ENCODE measurements at regions not wholly inside any gene's neighbourhood (a gene's known extent, or its start where the extent isn't known, plus 50 kb on each side); places are given as distances from the start of the nearest gene placed in this dataset.

DNA sequence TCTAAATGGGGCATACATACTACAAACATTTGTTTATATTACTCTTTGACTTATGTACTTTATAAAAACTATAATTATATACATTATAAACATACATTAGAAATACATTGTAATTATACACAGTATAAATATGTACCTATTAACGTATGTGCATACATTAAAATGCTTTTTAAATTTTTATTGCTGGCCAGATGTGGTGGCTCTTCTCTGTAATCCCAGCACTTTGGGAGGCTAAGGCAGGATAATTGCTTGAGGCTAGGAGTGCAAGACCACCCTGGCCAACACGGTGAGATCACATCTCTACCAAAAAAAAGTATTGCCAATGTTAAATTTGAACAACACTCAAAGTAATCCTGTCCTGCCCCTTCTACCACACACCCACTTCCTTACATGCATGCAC is 1037.0 kb downstream of the GRM8 start:
- peaks cover 2% of the 10 kb centered on the region for H3K36me3 Mint-ChIP-seq
- H3K9me3 Mint-ChIP-seq: peaks cover 2% of the 10 kb centered on the region
- no peak overlapping the region for H3K27ac Mint-ChIP-seq
- H3K4me1 Mint-ChIP-seq: no peaks in the 10 kb centered on the region
- no peaks in the 10 kb centered on the region for H3K27me3 Mint-ChIP-seq
- DNase-seq (ENCODE audit: low spot score in 2 of 2) (no peak), ATAC-seq (ENCODE audit: low read depth) (no peak)
- H3K4me3 Mint-ChIP-seq: no peak overlapping the region

DNA sequence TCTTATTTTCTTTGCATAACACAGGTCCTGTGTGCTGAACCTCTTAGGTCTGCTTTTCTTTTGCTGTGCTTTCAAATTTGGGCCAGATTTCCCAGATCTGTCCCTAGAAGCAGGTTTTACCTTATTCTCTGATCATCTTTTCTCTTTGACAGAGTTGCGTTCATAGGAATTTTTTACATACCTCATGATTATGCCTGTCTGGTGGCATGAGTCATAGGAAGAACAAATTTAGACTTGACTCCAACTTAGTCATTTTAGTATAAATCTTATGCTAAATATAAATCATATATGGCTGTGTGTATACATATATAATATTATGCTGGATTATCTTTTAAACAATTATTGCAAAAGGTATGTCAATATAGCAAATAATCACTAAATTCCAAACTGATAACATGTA is 1038.9 kb downstream of the GRM8 start:
- Mint-ChIP-seq H3K36me3 (no peaks in the 10 kb centered on the region), H3K27me3 (no peaks in the 10 kb centered on the region), H3K9me3 (no peaks in the 10 kb centered on the region), H3K27ac (no peak overlapping the region), H3K4me1 (no peaks in the 10 kb centered on the region), H3K4me3 (no peak overlapping the region)
- ATAC-seq (ENCODE audit: low read depth) (no peak), DNase-seq (ENCODE audit: low spot score in 2 of 2) (no peak)

DNA sequence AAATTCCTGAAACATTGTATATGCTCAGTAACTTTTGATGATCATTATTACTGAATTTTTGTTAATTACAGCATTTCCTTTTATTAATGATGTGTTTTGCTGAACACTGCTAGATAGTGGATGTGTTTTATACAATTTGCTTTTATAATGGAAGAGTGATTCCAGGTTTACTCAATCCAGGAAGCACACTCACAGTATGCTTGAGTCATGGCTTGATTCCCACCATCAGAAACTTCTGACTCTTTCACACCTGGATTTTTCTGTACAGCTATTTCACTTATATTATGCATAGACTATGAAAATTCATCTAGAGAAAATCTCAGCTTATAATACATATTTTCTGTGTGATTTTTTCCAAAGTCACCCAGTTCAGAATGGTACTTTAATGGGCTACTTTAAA is 1040.9 kb downstream of the GRM8 start:
- Mint-ChIP-seq H3K27ac (no peak overlapping the region), H3K4me1 (no peaks in the 10 kb centered on the region), H3K4me3 (no peak overlapping the region), H3K9me3 (no peaks in the 10 kb centered on the region), H3K36me3 (no peaks in the 10 kb centered on the region), H3K27me3 (no peaks in the 10 kb centered on the region)
- ATAC-seq (ENCODE audit: low read depth): no peak
- DNase-seq (ENCODE audit: low spot score in 2 of 2): no peak

DNA sequence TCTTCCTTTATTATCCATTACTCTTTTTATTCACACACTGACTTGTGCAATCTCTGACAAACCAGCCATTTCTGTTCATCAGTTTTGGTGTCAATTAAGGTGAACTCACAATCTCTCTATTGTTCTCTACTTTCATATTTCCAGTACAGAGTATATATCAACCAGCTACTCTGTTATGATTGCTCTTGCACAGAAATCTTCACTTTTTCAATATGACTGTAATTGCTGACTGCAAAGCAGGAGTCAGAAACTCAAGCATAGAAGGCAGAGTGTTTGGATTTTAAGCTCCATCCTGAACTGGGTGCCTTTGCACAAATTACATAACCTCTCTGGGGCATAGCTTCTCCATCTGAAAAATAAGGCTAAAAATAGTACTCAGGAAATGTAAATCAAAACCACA is 1042.0 kb downstream of the GRM8 start:
- Mint-ChIP-seq H3K9me3 (no peaks in the 10 kb centered on the region), H3K27me3 (no peaks in the 10 kb centered on the region), H3K36me3 (no peaks in the 10 kb centered on the region), H3K27ac (no peak overlapping the region), H3K4me3 (no peak overlapping the region), H3K4me1 (no peaks in the 10 kb centered on the region)
- ATAC-seq (ENCODE audit: low read depth) (no peak), DNase-seq (ENCODE audit: low spot score in 2 of 2) (no peak)

DNA sequence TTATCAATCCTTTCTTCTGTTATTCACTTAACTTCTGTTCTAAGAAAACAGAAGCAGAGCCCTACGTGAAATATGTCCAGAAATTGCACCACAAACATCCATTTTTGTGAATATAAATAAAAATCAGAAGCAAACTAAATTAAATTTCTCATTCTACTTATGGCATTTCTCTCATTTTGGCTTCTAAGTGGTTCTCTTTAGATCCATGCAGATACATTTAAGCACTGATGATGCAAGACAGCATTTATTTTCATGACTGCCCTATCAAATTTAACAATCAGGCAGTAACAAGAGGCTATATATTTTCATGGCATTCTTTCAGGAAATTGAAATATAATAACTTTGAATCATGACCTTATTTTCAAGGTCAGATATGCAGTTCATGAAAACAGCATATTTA is 1049.6 kb downstream of the GRM8 start:
- Mint-ChIP-seq H3K4me1 (no peaks in the 10 kb centered on the region), H3K27ac (no peak overlapping the region), H3K36me3 (no peaks in the 10 kb centered on the region), H3K4me3 (no peak overlapping the region), H3K9me3 (peaks cover 2% of the 10 kb centered on the region), H3K27me3 (no peaks in the 10 kb centered on the region)
- DNase-seq (ENCODE audit: low spot score in 2 of 2) (no peak), ATAC-seq (ENCODE audit: low read depth) (no peak)

DNA sequence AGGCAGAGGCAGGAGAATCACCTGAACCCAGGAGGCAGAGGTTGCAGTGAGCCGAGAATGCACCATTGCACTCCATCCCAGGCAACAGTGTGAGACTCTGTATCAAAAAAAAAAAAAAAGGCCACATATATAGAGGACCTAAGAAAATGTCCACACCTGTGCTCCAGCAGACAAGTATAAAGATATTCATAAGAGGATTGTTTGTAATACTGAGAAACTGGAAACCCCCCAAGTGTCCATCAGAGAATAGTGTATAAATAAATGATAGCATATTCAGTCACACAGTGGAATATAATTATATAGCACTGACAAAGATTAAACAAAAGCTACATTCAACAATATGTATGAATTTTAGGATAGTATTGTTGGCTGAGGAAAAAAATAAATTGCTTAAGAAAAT is 1050.6 kb downstream of the GRM8 start:
- Mint-ChIP-seq H3K27me3 (no peaks in the 10 kb centered on the region), H3K9me3 (peaks cover 2% of the 10 kb centered on the region), H3K36me3 (no peaks in the 10 kb centered on the region), H3K27ac (no peak overlapping the region), H3K4me3 (no peak overlapping the region), H3K4me1 (no peaks in the 10 kb centered on the region)
- no peak for ATAC-seq (ENCODE audit: low read depth)
- DNase-seq (ENCODE audit: low spot score in 2 of 2): no peak

DNA sequence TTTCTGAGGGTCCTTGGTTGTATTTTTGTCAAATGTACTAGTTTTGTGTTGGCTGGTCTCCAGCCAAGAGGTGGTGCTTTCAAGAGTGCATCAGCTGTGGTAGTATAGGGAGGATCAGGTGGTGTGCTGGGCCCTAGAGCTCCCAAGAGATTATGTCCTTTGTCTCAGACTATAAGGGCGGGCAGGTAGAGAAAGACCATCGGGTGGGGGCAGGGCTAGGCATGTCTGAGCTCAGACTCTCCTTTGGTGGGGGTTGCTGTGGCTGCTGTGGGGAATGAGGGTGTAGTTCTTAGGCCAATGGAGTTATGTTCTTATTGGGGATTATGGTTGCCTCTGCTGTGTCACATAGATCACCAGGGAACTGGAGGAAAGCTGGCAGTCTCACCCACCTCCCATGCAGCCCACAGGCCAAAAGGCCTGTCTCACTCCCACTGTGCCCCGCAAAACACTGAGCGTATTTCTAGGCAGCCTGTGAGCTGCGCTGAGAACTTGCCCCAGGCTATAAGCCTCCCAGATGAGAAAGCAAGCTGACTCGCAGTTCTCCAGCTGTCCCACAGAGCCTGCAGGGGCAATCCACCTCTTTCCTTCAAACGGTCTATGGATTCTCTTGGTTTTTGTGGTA is 1066.7 kb downstream of the GRM8 start:
- Mint-ChIP-seq H3K4me3 (no peak overlapping the region), H3K36me3 (no peaks in the 10 kb centered on the region)
- no peak for ATAC-seq (ENCODE audit: low read depth)

DNA sequence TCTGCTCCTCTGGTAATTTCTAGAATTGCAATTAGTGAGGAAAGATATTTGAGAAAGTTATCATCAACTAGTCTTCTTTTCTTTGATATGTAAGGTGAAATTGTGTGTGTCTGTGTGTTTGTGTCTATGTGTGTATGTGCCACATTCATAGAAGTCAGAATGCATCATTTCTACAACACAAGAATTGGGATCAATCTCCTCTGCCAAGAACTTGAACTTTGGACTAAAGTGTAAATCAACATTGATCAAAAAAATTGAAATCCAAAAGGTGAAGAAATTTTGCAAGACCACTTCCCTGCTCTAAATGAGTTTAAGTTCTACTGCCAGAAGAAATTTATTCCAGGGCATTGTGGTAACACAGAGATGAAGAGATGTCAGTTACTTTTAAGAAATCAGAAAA is 1072.8 kb downstream of the GRM8 start:
- H3K4me1 Mint-ChIP-seq: no peaks in the 10 kb centered on the region
- H3K9me3 Mint-ChIP-seq: peaks cover 2% of the 10 kb centered on the region
- ATAC-seq (ENCODE audit: low read depth) (no peak), DNase-seq (ENCODE audit: low spot score in 2 of 2) (no peak)
- no peak overlapping the region for H3K4me3 Mint-ChIP-seq
- no peaks in the 10 kb centered on the region for H3K27me3 Mint-ChIP-seq
- H3K36me3 Mint-ChIP-seq: no peaks in the 10 kb centered on the region
- no peak overlapping the region for H3K27ac Mint-ChIP-seq

More for the DNA sequence above, 1066.7 kb downstream of the GRM8 start:
- H3K9me3 Mint-ChIP-seq: peaks cover 4% of the 10 kb centered on the region
- H3K27ac Mint-ChIP-seq: no peak overlapping the region
- peaks cover 2% of the 10 kb centered on the region for H3K4me1 Mint-ChIP-seq
- DNase-seq (ENCODE audit: low spot score in 2 of 2): no peak
- no peaks in the 10 kb centered on the region for H3K27me3 Mint-ChIP-seq

DNA sequence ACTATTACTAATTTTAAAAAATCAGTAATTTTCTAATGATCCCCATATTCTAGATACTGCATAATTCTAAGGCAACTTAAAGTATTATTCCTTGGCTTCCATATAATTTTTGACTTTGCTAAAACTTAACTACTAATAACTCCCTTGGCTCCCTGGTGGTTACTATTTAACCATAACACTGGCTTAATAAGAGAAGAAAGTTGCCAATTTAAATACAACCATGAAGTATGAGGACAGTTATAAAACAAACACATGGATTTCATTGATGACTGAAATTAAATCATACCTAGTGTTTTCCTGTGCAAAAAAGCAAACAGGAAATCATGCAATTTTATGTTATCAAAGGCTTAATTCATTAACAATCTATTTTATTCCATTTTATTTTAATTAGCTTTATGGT is 1073.9 kb downstream of the GRM8 start:
- no peak overlapping the region for H3K4me3 Mint-ChIP-seq
- no peaks in the 10 kb centered on the region for H3K27me3 Mint-ChIP-seq
- no peaks in the 10 kb centered on the region for H3K4me1 Mint-ChIP-seq
- no peak overlapping the region for H3K27ac Mint-ChIP-seq
- ATAC-seq (ENCODE audit: low read depth) (no peak), DNase-seq (ENCODE audit: low spot score in 2 of 2) (no peak)
- H3K9me3 Mint-ChIP-seq: peaks cover 5% of the 10 kb centered on the region
- no peaks in the 10 kb centered on the region for H3K36me3 Mint-ChIP-seq

DNA sequence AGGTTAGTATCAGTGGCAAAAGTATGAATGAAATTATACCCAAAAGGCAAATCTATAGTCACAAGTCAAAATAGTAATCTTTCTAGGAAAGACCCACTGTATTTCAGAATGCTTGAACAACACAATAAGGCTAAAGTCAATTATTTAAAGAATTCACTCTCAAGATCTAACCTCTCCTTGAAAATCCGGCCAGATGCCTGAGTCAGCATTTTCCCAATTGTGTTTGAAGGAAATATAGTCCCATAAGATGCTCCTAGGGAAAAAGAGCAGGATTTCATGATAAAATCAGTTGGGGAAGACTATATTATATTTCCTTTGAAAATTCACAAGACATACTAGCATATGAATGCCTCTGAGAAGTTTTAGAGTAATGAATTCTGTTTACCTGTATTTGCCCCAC is 1075.0 kb downstream of the GRM8 start:
- Mint-ChIP-seq H3K36me3 (no peaks in the 10 kb centered on the region), H3K27ac (no peak overlapping the region), H3K9me3 (peaks cover 5% of the 10 kb centered on the region), H3K27me3 (no peaks in the 10 kb centered on the region), H3K4me3 (no peak overlapping the region), H3K4me1 (no peaks in the 10 kb centered on the region)
- DNase-seq (ENCODE audit: low spot score in 2 of 2): no peak
- ATAC-seq (ENCODE audit: low read depth): no peak

DNA sequence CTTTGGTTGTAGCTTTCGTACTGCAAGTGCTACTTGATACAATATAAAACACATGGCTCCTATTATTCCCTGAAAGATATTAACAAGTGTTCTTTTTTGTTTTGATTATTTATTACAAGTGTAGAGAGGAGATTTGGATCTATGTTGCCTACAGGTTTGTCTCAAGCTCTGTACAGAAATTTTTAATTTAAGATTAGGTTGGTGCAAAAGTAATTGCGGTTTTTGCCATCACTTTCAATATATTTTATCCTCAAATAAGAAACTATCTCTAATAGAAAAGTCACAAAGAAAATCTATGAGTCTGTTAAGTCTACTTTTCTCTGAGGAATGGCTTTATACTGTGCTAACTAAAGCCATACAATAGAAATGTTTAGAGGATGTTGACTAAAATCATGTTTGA is 1086.1 kb downstream of the GRM8 start:
- no peak overlapping the region for H3K27ac Mint-ChIP-seq
- no peak for ATAC-seq (ENCODE audit: low read depth)
- no peaks in the 10 kb centered on the region for H3K4me1 Mint-ChIP-seq
- H3K36me3 Mint-ChIP-seq: no peaks in the 10 kb centered on the region
- no peak for DNase-seq (ENCODE audit: low spot score in 2 of 2)
- no peak overlapping the region for H3K4me3 Mint-ChIP-seq
- H3K27me3 Mint-ChIP-seq: no peaks in the 10 kb centered on the region
- peaks cover 3% of the 10 kb centered on the region for H3K9me3 Mint-ChIP-seq

DNA sequence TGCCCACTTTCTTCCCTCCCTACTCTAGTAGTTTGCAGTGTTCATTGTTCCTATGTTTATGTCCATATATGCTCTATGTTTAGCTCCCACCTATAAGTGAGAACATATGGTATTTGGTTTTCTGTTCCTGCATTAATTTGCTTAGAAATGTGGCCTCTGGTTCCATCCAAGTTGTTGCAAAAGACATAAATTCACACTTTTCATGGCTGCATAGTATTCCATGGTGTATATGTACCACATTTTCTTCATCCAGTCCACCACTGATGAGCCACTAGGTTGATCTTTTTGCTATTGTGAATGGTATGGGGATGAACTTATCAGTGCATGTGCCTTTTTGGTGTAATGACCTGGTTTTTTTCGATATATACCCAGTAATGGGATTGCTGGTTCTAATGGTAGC is 1089.1 kb downstream of the GRM8 start:
- no peaks in the 10 kb centered on the region for H3K4me1 Mint-ChIP-seq
- H3K9me3 Mint-ChIP-seq: peaks cover 3% of the 10 kb centered on the region
- ATAC-seq (ENCODE audit: low read depth) (no peak), DNase-seq (ENCODE audit: low spot score in 2 of 2) (no peak)
- no peaks in the 10 kb centered on the region for H3K27me3 Mint-ChIP-seq
- H3K4me3 Mint-ChIP-seq: no peak overlapping the region
- no peaks in the 10 kb centered on the region for H3K36me3 Mint-ChIP-seq
- H3K27ac Mint-ChIP-seq: no peak overlapping the region

DNA sequence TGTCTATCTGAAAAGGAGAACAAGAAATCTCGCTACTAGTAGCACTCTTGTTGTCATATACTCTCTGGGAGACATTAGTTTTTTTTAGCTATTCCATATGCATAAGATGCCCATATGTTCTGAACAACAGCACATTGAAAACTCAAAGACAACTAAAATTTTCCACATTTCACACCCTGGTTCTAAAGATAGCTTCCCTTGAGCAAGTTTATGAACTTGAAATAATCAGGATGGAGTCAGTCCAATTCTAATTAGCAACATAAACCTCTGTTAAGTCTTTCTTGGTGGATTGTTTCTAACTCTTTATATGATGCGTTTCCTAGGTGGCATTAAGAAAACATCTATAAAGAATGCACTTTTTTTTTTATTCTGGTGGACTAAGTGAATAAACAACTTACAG is 1095.3 kb downstream of the GRM8 start:
- ATAC-seq (ENCODE audit: low read depth) (no peak), DNase-seq (ENCODE audit: low spot score in 2 of 2) (no peak)
- Mint-ChIP-seq H3K27me3 (no peaks in the 10 kb centered on the region), H3K4me3 (no peak overlapping the region), H3K36me3 (no peaks in the 10 kb centered on the region), H3K27ac (no peak overlapping the region), H3K9me3 (peaks cover 4% of the 10 kb centered on the region), H3K4me1 (no peaks in the 10 kb centered on the region)

DNA sequence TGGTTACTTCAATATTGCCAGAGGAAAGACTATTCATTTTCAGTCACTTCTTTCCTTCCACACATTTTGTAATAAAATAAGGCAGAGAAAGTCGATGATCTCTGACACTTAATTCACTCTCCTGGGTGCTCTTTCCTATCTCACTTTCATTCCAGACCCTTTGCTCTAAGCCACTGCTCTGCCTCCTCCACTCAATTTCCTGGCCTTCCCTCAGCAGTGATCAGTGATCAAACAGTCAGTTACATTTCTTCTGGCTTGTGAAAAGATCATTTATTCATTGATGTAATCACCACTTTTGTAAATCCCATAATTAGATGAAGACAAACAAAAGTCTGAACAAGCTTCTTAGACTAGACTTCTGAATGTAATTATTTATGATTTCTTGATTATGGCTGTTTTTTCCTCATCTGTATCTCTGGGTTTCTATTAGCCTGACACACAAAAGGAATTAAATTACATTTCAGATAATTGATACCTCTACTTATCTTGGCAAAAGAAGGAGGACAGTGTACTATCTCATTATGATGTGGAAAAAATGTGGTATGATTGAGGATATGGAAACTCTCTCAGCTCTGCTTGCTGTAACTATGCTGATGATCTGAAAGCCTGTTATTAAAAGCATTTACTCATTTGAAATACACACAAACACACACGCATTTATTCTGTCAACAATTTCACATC is 1102.3 kb downstream of the GRM8 start:
- Mint-ChIP-seq H3K27ac (no peak overlapping the region), H3K27me3 (no peaks in the 10 kb centered on the region), H3K4me3 (no peak overlapping the region), H3K4me1 (no peaks in the 10 kb centered on the region), H3K9me3 (peaks cover 3% of the 10 kb centered on the region), H3K36me3 (no peaks in the 10 kb centered on the region)
- ATAC-seq (ENCODE audit: low read depth) (no peak), DNase-seq (ENCODE audit: low spot score in 2 of 2) (no peak)

DNA sequence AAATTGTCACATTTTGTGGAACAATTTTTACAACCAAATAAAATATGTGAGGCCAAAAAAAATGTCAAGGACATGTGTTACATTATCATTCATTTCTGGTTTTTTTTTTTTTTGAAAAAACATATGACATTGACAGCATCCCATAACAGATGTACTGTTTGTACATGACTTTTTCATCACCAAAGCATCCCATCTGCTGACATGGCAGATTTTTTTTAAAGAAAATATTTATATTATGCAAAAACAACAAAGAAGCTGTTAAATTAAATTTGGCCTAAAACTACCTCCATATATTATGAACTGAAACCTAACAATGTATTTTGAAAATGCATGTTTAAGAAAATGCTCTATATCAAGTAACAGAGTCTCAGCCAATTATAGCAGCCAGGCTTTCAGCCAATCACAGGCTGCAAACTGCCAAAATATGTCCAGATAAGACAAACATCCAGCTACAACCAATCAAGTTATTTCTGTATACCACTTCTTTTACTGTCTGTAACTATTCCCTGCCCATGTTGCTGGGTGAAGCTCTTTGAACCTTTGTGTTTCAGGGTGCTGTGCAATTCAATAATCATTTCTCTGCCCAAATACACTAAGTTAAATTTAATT is 1111.8 kb downstream of the GRM8 start:
- Mint-ChIP-seq H3K36me3 (no peaks in the 10 kb centered on the region), H3K9me3 (no peaks in the 10 kb centered on the region), H3K4me3 (no peak overlapping the region), H3K27me3 (no peaks in the 10 kb centered on the region), H3K4me1 (no peaks in the 10 kb centered on the region), H3K27ac (no peak overlapping the region)
- no peak for DNase-seq (ENCODE audit: low spot score in 2 of 2)
- no peak for ATAC-seq (ENCODE audit: low read depth)

Data from memory B cell (primary cell).